ENCODE measurements at regions not wholly inside any gene's neighbourhood (a gene's known extent, or its start where the extent isn't known, plus 50 kb on each side); places are given as distances from the start of the nearest gene placed in this dataset.

DNA sequence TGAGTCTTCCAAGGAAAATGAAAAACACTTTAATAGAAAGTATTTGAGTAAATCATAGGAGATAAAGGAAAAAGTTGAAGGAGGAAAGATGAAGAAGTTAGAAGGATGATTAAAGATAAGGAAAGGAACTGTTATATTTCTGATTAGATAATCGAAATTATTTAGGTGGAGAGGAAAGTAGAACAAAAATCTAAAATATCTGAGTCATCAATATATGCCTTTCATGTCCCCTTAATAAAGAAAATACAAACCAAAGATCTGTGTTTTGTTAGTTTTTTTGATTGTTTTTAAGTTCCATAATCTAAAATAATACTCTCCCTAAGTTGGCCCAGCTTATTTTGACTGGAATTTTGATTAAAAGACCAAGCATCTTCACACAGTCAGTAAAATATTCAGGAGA lies 412.9 kb upstream of the DDX18 start:
- TF ChIP-seq, protein P1, sequence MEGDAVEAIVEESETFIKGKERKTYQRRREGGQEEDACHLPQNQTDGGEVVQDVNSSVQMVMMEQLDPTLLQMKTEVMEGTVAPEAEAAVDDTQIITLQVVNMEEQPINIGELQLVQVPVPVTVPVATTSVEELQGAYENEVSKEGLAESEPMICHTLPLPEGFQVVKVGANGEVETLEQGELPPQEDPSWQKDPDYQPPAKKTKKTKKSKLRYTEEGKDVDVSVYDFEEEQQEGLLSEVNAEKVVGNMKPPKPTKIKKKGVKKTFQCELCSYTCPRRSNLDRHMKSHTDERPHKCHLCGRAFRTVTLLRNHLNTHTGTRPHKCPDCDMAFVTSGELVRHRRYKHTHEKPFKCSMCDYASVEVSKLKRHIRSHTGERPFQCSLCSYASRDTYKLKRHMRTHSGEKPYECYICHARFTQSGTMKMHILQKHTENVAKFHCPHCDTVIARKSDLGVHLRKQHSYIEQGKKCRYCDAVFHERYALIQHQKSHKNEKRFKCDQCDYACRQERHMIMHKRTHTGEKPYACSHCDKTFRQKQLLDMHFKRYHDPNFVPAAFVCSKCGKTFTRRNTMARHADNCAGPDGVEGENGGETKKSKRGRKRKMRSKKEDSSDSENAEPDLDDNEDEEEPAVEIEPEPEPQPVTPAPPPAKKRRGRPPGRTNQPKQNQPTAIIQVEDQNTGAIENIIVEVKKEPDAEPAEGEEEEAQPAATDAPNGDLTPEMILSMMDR (IDR thresholded peaks at IDR 0.05; ENCODE audit: insufficient read depth, low read depth, low read length) = no peak
- no peak for TF ChIP-seq EZH2 (IDR thresholded peaks at IDR 0.05; ENCODE audit: insufficient read depth, low read length)
